H1 (cell line): ENCODE measurements at regions not wholly inside any gene's neighbourhood (a gene's known extent, or its start where the extent isn't known, plus 50 kb on each side); places are given as distances from the start of the nearest gene placed in this dataset.

ENCODE experiments used
- CTCF ChIA-PET: fragments of 300-600 bp; sonication (Branson Sonifier 250); formaldehyde crosslinking; loops from one replicate; lab custom pipeline; 2021; ENCODE audit not compliant: partially characterized antibody; lab: Charles Lee
- POLR2A ChIA-PET: fragments of 300-600 bp; sonication (Branson Sonifier 250); formaldehyde crosslinking; loops from one replicate; lab custom pipeline; 2021; ENCODE audit warnings: inconsistent platforms; ENCODE audit not compliant: partially characterized antibody; lab: Charles Lee
- DNase-seq, 2 experiments: peaks; one replicate each; pipeline versions ENCODE4 v3.0.0 to v3.0.0-alpha.2; 2010 to 2022; ENCODE audit warnings: low spot score in 2 of 2, low read depth in 1 of 2, mixed read lengths in 1 of 2
- FAIRE-seq: peaks from 2 replicates; lab custom pipeline; 2011; peaks lifted over from hg19 to GRCh38; lab: Jason Lieb, UNC
- H2AFZ ChIP-seq: 2 replicates; pipeline ENCODE4 v1.8.1; 2012; ENCODE audit warnings: low read length, inconsistent platforms
- H2AK5ac ChIP-seq: 2 replicates; pipeline ENCODE4 v1.6.1; 2013; ENCODE audit warnings: low read depth, low read length
- H2BK120ac ChIP-seq: replicated peaks from 2 replicates; pipeline ENCODE3; 2013; ENCODE audit warnings: low read depth, low read length, inconsistent platforms
- H2BK12ac ChIP-seq: 2 replicates; pipeline ENCODE4 v1.6.1; 2013; ENCODE audit warnings: low read depth, low read length
- H2BK15ac ChIP-seq: 2 replicates; pipeline ENCODE4 v1.6.1; 2013; ENCODE audit warnings: low read length
- H2BK20ac ChIP-seq: 2 replicates; pipeline ENCODE4 v1.6.1; 2013; ENCODE audit warnings: low read length
- H2BK5ac ChIP-seq: 2 replicates; pipeline ENCODE4 v1.6.1; 2013; ENCODE audit warnings: low read depth, low read length
- H3K14ac ChIP-seq: 2 replicates; pipeline ENCODE4 v1.6.1; 2013; ENCODE audit warnings: inconsistent platforms; ENCODE audit not compliant: insufficient read length
- H3K18ac ChIP-seq: 2 replicates; pipeline ENCODE4 v1.6.1; 2013; ENCODE audit warnings: low read length; ENCODE audit errors: extremely low read depth
- H3K23ac ChIP-seq: 2 replicates; pipeline ENCODE4 v1.6.1; 2013; ENCODE audit warnings: inconsistent platforms; ENCODE audit not compliant: insufficient read length
- H3K23me2 ChIP-seq: 2 replicates; pipeline ENCODE4 v1.6.1; 2013; ENCODE audit warnings: low read depth, low read length
- H3K27ac ChIP-seq: 2 replicates; pipeline ENCODE4 v1.6.1; 2011; ENCODE audit warnings: low read depth, low read length, inconsistent platforms
- H3K27me3 ChIP-seq, 4 experiments: replicated peaks in 1 of 4; 1 replicate in 1 of 4; 2 replicates in 3 of 4; pipeline versions ENCODE4 v1.6.1 to v1.8.1; 2011 to 2013; ENCODE audit warnings: low read length in 3 of 4, mild to moderate bottlenecking in 3 of 4, inconsistent platforms in 2 of 4, mixed read lengths in 2 of 4, moderate library complexity in 1 of 4; ENCODE audit not compliant: control insufficient read depth in 3 of 4, insufficient read depth in 3 of 4; ENCODE audit errors: extremely low read depth in 1 of 4
- H3K36me3 ChIP-seq, 4 experiments: 2 replicates each; pipeline versions ENCODE4 v1.6.1 to v1.8.1; 2011 to 2013; ENCODE audit warnings: mild to moderate bottlenecking in 4 of 4, low read length in 3 of 4, moderate library complexity in 2 of 4, control low read depth in 1 of 4, inconsistent platforms in 1 of 4; ENCODE audit not compliant: insufficient read depth in 4 of 4, control insufficient read depth in 2 of 4
- H3K4ac ChIP-seq: replicated peaks from 2 replicates; pipeline ENCODE3; 2013; ENCODE audit warnings: low read length, low read depth, mixed read lengths, inconsistent platforms; ENCODE audit not compliant: insufficient read length
- H3K4me1 ChIP-seq, 4 experiments: replicated peaks in 1 of 4; 1 replicate in 1 of 4; 2 replicates in 3 of 4; pipeline versions ENCODE4 v1.6.1 to v1.8.1; 2011 to 2013; ENCODE audit warnings: low read length in 3 of 4, inconsistent platforms in 2 of 4, mixed read lengths in 1 of 4; ENCODE audit not compliant: insufficient read depth in 4 of 4, control insufficient read depth in 3 of 4
- H3K4me2 ChIP-seq, 2 experiments: 2 replicates each; pipeline versions ENCODE4 v1.6.1 to v1.8.1; 2011 to 2013; ENCODE audit warnings: low read depth in 2 of 2, low read length in 2 of 2, control low read depth in 1 of 2, inconsistent platforms in 1 of 2, mild to moderate bottlenecking in 1 of 2; ENCODE audit not compliant: insufficient read depth in 1 of 2
- H3K4me3 ChIP-seq, 4 experiments: fragments of 200-600, 300-600 bp in 1 of 4; sonication (generic), shearing (Covaris generic), sonication (Bioruptor Twin) in 1 of 4; 2 replicates each; pipeline versions ENCODE4 v1.5.1 to v1.8.1; 2011 to 2016; ENCODE audit warnings: low read length in 4 of 4, low read depth in 3 of 4, control low read depth in 2 of 4, inconsistent platforms in 2 of 4, mild to moderate bottlenecking in 2 of 4, mixed read lengths in 1 of 4, moderate library complexity in 1 of 4; ENCODE audit not compliant: insufficient read depth in 2 of 4; ENCODE audit errors: extremely low read depth in 1 of 4
- H3K56ac ChIP-seq: replicated peaks from 2 replicates; pipeline ENCODE3; 2013; ENCODE audit warnings: low read depth, mild to moderate bottlenecking, mixed read lengths, low read length, inconsistent platforms; ENCODE audit not compliant: insufficient read length
- H3K79me1 ChIP-seq: 2 replicates; pipeline ENCODE4 v1.6.1; 2013; ENCODE audit warnings: low read depth, low read length, control low read depth
- H3K79me2 ChIP-seq, 2 experiments: 2 replicates each; pipeline versions ENCODE4 v1.6.1 to v1.8.1; 2012 to 2013; ENCODE audit warnings: low read length in 2 of 2, mild to moderate bottlenecking in 2 of 2, inconsistent platforms in 1 of 2; ENCODE audit not compliant: insufficient read depth in 2 of 2, control insufficient read depth in 1 of 2
- H3K9ac ChIP-seq, 4 experiments: replicated peaks in 1 of 4; 1 replicate in 1 of 4; 2 replicates in 3 of 4; pipeline versions ENCODE4 v1.6.1 to v1.8.1; 2011 to 2013; ENCODE audit warnings: low read depth in 3 of 4, low read length in 3 of 4, control low read depth in 2 of 4, mild to moderate bottlenecking in 2 of 4, moderate library complexity in 2 of 4, inconsistent platforms in 1 of 4; ENCODE audit errors: extremely low read depth in 1 of 4
- H3K9me3 ChIP-seq, 2 experiments: 2 replicates each; pipeline versions ENCODE4 v1.6.1 to v1.8.1; 2012 to 2013; ENCODE audit warnings: mild to moderate bottlenecking in 2 of 2, moderate library complexity in 2 of 2, control low read depth in 1 of 2, inconsistent platforms in 1 of 2, low read depth in 1 of 2, low read length in 1 of 2, mixed read lengths in 1 of 2; ENCODE audit not compliant: insufficient read depth in 2 of 2
- H4K20me1 ChIP-seq, 2 experiments: replicated peaks in 1 of 2; 2 replicates each; pipeline versions ENCODE3 to v1.8.1; 2011 to 2013; ENCODE audit warnings: inconsistent platforms in 2 of 2, low read length in 2 of 2, mild to moderate bottlenecking in 1 of 2; ENCODE audit not compliant: insufficient read depth in 2 of 2, control insufficient read depth in 1 of 2
- H4K5ac ChIP-seq: 2 replicates; pipeline ENCODE4 v1.6.1; 2013; ENCODE audit warnings: low read length, low read depth, mixed read lengths, inconsistent platforms; ENCODE audit not compliant: insufficient read length
- H4K8ac ChIP-seq: 2 replicates; pipeline ENCODE4 v1.8.0; 2013; ENCODE audit warnings: mild to moderate bottlenecking, moderate library complexity, low read length, inconsistent platforms; ENCODE audit not compliant: insufficient read depth; ENCODE audit errors: extremely low read depth
- H4K91ac ChIP-seq: replicated peaks from 2 replicates; pipeline ENCODE3; 2013; ENCODE audit warnings: low read length, mixed read lengths, inconsistent platforms; ENCODE audit not compliant: insufficient read length
- BCL11A ChIP-seq, 2 experiments: IDR thresholded peaks; one replicate each; pipeline ENCODE4 v1.6.1; 2011; ENCODE audit warnings: low read depth in 2 of 2, low read length in 2 of 2, mild to moderate bottlenecking in 2 of 2
- CTBP2 ChIP-seq: IDR thresholded peaks from 2 replicates; pipeline ENCODE4 v1.7.0; 2011; ENCODE audit warnings: borderline replicate concordance, mild to moderate bottlenecking, moderate library complexity, mixed read lengths, low read length; ENCODE audit not compliant: insufficient read depth, insufficient read length
- E2F6 ChIP-seq: IDR thresholded peaks from 2 replicates; pipeline ENCODE4 v1.6.1; 2012; ENCODE audit warnings: inconsistent platforms
- EGR1 ChIP-seq: IDR thresholded peaks from 2 replicates; pipeline ENCODE4 v1.6.1; 2011; ENCODE audit warnings: low read depth, low read length, borderline replicate concordance
- JUND ChIP-seq: IDR thresholded peaks from 2 replicates; pipeline ENCODE4 v1.6.1; 2011; ENCODE audit warnings: mild to moderate bottlenecking, improper control_type of control experiment, low read length
- KDM4A ChIP-seq: IDR thresholded peaks from one replicate; pipeline ENCODE4 v1.7.1; 2012; ENCODE audit warnings: low read depth, mild to moderate bottlenecking, moderate library complexity, low read length, inconsistent platforms; ENCODE audit not compliant: severe bottlenecking
- RBBP5 ChIP-seq: IDR thresholded peaks from 2 replicates; pipeline ENCODE4 v1.7.1; 2012; ENCODE audit warnings: low read depth, mild to moderate bottlenecking, inconsistent platforms, low read length, moderate library complexity, borderline replicate concordance
- RFX5 ChIP-seq: IDR thresholded peaks from 2 replicates; pipeline ENCODE4 v1.6.1; 2011; ENCODE audit warnings: low read depth, low read length, improper control_type of control experiment, borderline replicate concordance
- SAP30 ChIP-seq: fragments of 300-600 bp; sonication (generic); IDR thresholded peaks from 2 replicates; pipeline ENCODE4 v1.7.1; 2012; ENCODE audit warnings: low read length, moderate library complexity, mild to moderate bottlenecking, inconsistent platforms; ENCODE audit not compliant: insufficient read depth, insufficient replicate concordance
- SP2 ChIP-seq: IDR thresholded peaks from 2 replicates; pipeline ENCODE4 v1.6.1; 2012; ENCODE audit warnings: mild to moderate bottlenecking, low read length, inconsistent platforms
- SRF ChIP-seq: IDR thresholded peaks from 2 replicates; pipeline ENCODE4 v1.6.1; 2011; ENCODE audit warnings: mild to moderate bottlenecking, low read depth, low read length, moderate library complexity
- SUZ12 ChIP-seq: fragments of 200-600 bp; sonication (generic); IDR thresholded peaks from 2 replicates; pipeline ENCODE4 v1.6.1; 2012; ENCODE audit warnings: mild to moderate bottlenecking, inconsistent platforms, low read length, moderate library complexity, mixed read lengths
- WGBS, 2 experiments: shearing (Covaris generic) in 1 of 2; methylation state at CpG; one replicate each; pipeline versions ENCODE4 v1.1.6 to v1.1.7; 2013 to 2015; ENCODE audit warnings: low lambda C conversion rate in 2 of 2, mixed read lengths in 2 of 2, inconsistent platforms in 1 of 2, low coverage in 1 of 2, missing lambda C conversion rate in 1 of 2; ENCODE audit not compliant: insufficient replicate concordance in 2 of 2, insufficient coverage in 1 of 2, insufficient read length in 1 of 2; ENCODE audit errors: extremely low coverage in 1 of 2, missing lambda C conversion rate in 1 of 2; 5-methylcytosine and 5-hydroxymethylcytosine counted together

DNA sequence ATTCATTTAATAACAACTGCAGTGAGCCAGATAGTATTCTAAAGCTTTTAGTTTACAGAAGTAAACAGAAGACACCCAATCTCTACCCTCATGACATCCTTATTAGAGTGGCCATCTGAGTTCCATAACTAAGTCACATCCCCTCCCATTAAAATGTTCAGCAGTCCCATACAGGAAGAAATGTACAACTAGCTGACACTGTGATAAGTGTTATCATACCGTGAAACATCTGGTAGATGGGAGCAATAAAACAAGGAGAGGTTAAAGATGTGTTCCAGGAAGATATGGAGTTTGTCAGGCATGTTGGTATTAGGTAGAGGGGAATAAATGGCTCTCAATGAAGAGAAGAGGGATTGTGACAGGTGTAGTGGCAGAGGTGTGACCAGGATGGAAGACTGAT is 60.5 kb upstream of the CAV2 start:
- H4K8ac ChIP-seq = no peak overlapping the region
- H3K9ac ChIP-seq = no peak overlapping the region
- no peaks in the 10 kb centered on the region for H4K20me1 ChIP-seq
- no peak overlapping the region for H2BK15ac ChIP-seq
- no peak overlapping the region for H2BK120ac ChIP-seq
- H3K36me3 ChIP-seq = no peaks in the 10 kb centered on the region
- no peaks in the 10 kb centered on the region for H3K9me3 ChIP-seq
- no peak overlapping the region for H2BK12ac ChIP-seq
- H2BK5ac ChIP-seq = no peak overlapping the region
- H3K4me3 ChIP-seq = no peak overlapping the region
- WGBS, 2 experiments = 100% methylated on average over 1 of the region's 1 CpG; no CpG with 5 or more reads in 1 of the 2 experiments
- ChIA-PET POLR2A (no interaction called here), CTCF (interaction anchor here (1.2 to 2.0 kb wide), 2 partner anchors 87 to 153 kb away, joined by 4 to 8 read pairs; no protein-coding TSS in a partner anchor)
- H4K5ac ChIP-seq = no peak overlapping the region
- no peak overlapping the region for H3K27ac ChIP-seq
- no peaks in the 10 kb centered on the region for H3K27me3 ChIP-seq
- no peaks in the 10 kb centered on the region for H3K4me1 ChIP-seq
- DNase-seq (no peak), FAIRE-seq (no peak)
- no peaks in the 10 kb centered on the region for H3K79me2 ChIP-seq
- H2BK20ac ChIP-seq = no peak overlapping the region
- no peak overlapping the region for H3K4me2 ChIP-seq
- no peak overlapping the region for H2AFZ ChIP-seq
- no peak overlapping the region for H3K18ac ChIP-seq
- no peak overlapping the region for H3K4ac ChIP-seq
- no peak overlapping the region for H4K91ac ChIP-seq
- no peak overlapping the region for H3K14ac ChIP-seq
- no peaks in the 10 kb centered on the region for H3K79me1 ChIP-seq
- no peaks in the 10 kb centered on the region for H3K23me2 ChIP-seq
- H3K23ac ChIP-seq = no peak overlapping the region
- H2AK5ac ChIP-seq = no peak overlapping the region
- H3K56ac ChIP-seq = no peak overlapping the region
- TF ChIP-seq EGR1 (no peak), JUND (no peak), RBBP5 (no peak), SP2 (no peak), KDM4A (no peak), RFX5 (no peak), SUZ12 (no peak), BCL11A (IDR thresholded peaks at IDR 0.05; ENCODE audit: low read depth in 2 of 2, low read length in 2 of 2) (no peak), SRF (no peak), SAP30 (no peak), CTBP2 (no peak), E2F6 (no peak)
